ENCODE measurements at regions not wholly inside any gene's neighbourhood (a gene's known extent, or its start where the extent isn't known, plus 50 kb on each side); places are given as distances from the start of the nearest gene placed in this dataset.

DNA sequence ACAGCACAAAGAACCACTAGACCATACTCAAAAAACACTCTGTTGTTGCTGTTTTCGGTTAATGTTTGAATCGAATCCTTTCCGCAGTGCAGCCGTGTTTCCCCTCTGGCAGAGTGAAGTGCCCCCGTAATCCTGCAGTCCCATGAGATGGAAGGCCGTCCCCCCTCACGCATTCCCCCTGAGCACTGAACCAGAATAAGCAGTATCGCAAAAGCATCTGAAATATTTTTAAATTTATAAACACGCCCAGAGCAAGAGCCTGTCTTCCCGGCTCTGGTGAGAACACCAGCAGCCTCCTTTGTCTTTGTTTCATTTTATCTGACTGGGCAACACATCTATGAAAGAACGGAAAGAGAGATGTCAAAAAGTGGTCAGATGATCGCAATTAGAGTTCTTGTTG, 121.0 kb upstream of the ADAMTS18 start:
- TF ChIP-seq, protein P1, sequence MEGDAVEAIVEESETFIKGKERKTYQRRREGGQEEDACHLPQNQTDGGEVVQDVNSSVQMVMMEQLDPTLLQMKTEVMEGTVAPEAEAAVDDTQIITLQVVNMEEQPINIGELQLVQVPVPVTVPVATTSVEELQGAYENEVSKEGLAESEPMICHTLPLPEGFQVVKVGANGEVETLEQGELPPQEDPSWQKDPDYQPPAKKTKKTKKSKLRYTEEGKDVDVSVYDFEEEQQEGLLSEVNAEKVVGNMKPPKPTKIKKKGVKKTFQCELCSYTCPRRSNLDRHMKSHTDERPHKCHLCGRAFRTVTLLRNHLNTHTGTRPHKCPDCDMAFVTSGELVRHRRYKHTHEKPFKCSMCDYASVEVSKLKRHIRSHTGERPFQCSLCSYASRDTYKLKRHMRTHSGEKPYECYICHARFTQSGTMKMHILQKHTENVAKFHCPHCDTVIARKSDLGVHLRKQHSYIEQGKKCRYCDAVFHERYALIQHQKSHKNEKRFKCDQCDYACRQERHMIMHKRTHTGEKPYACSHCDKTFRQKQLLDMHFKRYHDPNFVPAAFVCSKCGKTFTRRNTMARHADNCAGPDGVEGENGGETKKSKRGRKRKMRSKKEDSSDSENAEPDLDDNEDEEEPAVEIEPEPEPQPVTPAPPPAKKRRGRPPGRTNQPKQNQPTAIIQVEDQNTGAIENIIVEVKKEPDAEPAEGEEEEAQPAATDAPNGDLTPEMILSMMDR (conservative IDR thresholded peaks at IDR 0.05): no peak
- H3K27ac ChIP-seq: no peak overlapping the region

DNA sequence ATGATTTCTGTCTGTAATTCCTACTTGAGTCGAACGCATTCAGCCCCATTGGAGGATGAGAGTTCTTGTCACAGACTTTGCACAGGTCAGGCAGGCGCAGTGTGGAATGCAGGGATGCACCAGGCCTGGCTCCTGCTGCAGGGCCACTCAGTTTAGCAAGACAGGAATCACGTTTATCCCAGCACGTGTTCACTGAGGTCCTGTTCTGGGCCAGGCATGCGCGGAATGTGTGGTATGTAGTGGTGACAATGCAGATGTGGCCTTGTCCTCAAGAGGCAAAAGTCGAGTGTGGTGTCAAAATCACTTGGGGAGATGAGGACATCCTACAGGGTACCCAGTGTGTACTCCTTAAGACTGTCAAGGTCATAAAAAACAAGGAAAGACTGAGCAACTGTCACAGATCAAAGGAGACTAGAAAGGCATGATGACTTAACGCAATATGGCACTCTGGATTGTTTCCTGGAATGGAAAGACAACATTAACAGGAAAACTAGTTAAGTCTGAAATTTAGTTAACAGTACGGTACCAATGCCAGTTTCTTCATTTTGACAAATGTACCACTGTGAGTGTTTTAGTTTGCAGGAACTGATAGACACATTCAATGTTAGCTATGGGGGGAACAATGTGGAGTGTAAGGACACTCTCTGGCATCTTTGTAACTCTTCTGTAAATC, 121.5 kb upstream of the ADAMTS18 start:
- TF ChIP-seq, protein P1 (conservative IDR thresholded peaks at IDR 0.05): no peak

DNA sequence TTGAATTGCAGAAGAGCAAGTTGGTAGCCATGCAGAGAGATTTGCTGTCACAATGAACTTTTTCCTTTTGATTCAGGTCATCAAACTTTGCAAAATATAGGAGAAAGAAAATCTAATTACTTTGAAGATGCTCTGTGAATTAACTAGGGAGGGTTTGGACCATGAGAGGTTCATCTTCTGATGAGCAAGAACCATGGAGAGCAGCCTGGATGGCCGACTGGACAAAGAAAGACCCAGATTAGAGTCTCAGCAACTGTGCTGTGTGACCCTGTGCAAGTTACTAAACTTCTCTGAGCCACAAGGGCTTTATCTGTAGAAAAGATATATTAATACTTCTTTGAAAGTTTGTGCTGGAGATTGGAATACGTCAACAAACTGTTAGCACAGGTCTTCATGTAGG, 122.6 kb upstream of the ADAMTS18 start:
- TF ChIP-seq, protein P1 (conservative IDR thresholded peaks at IDR 0.05): no peak
- no peak overlapping the region for H3K27ac ChIP-seq

More for the DNA sequence above, 121.5 kb upstream of the ADAMTS18 start:
- no peak overlapping the region for H3K27ac ChIP-seq

- no peak overlapping the region for H3K27ac ChIP-seq
- TF ChIP-seq, protein P1 (conservative IDR thresholded peaks at IDR 0.05): no peak
Observed at GRCh38 chr16:77558786-77559185, 124.0 kb upstream of the ADAMTS18 start.

GRCh38 chr16:77562497-77562896, 127.7 kb upstream of the ADAMTS18 start:
- H3K27ac ChIP-seq: no peak overlapping the region
- TF ChIP-seq, protein P1 (conservative IDR thresholded peaks at IDR 0.05): no peak

DNA sequence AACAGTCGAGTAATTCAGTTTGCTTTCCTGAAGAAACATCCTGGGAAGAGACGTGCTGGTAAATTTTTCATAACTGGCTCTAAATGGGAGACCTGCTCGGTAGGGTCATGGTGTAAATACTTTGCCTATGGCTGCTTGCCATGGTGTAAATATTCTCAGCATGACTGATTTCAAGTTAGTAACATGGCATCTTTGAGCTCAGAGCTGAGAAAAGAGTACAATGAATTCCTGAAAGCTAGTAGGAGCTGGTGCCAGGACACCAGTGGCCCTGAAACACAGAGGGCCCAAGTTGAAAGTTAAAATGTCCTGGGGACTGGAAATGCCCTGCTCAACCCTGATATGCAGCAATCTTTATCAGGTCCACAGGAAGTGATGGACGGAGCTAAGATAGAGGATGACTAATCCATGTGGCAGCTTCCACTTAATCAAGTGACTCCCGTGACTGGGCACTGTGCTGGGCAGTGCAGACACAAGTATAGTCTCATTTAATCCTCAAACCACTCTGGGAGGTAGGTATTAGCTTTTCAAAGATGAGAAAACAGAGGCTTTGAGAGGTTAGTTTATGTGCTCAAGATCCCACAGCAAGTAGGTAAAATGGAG, 130.1 kb upstream of the ADAMTS18 start:
- H3K27ac ChIP-seq: no peak overlapping the region
- TF ChIP-seq, protein P1 (conservative IDR thresholded peaks at IDR 0.05): no peak

GRCh38 chr16:77569406-77569805, 134.6 kb upstream of the ADAMTS18 start:
- no peak overlapping the region for H3K27ac ChIP-seq
- TF ChIP-seq, protein P1 (conservative IDR thresholded peaks at IDR 0.05): no peak
